HepG2 (cell line): ENCODE measurements at regions not wholly inside any gene's neighbourhood (a gene's known extent, or its start where the extent isn't known, plus 50 kb on each side); places are given as distances from the start of the nearest gene placed in this dataset.

Experiments
- ADNP ChIP-seq: sonication (generic); formaldehyde crosslinking; IDR thresholded peaks from 2 replicates; pipeline ENCODE4 v1.4.0; 2020; ENCODE audit warnings: missing genetic modification reagents
- ARID3A ChIP-seq: IDR thresholded peaks from 2 replicates; pipeline ENCODE4 v1.6.1; 2012; ENCODE audit warnings: low read depth, low read length, improper control_type of control experiment
- ATRX ChIP-seq: sonication (generic); formaldehyde crosslinking; IDR thresholded peaks from 2 replicates; pipeline ENCODE4 v1.4.0; 2020; ENCODE audit warnings: missing genetic modification reagents, borderline replicate concordance
- BRCA1 ChIP-seq: sonication (generic); formaldehyde crosslinking; IDR thresholded peaks from 2 replicates; pipeline ENCODE4 v1.4.0; 2020; ENCODE audit warnings: missing genetic modification reagents
- CEBPG ChIP-seq: IDR thresholded peaks from 2 replicates; pipeline ENCODE4 v1.6.1; 2016
- CSRNP2 ChIP-seq: sonication (generic); formaldehyde crosslinking; conservative IDR thresholded peaks from 2 replicates; pipeline ENCODE4 v1.8.0; 2022; ENCODE audit warnings: low read depth, missing genetic modification reagents
- DNMT1 ChIP-seq: sonication (generic); formaldehyde crosslinking; IDR thresholded peaks from 2 replicates; pipeline ENCODE4 v1.5.1; 2020; ENCODE audit warnings: mild to moderate bottlenecking, missing genetic modification reagents
- GFI1 ChIP-seq: sonication (generic); formaldehyde crosslinking; IDR thresholded peaks from 2 replicates; pipeline ENCODE4 v1.5.0; 2020; ENCODE audit warnings: missing genetic modification reagents, mild to moderate bottlenecking, borderline replicate concordance
- HNRNPH1 ChIP-seq: fragments of 200-400 bp; formaldehyde crosslinking; optimal IDR thresholded peaks from 2 replicates; pipeline ENCODE3; 2017; ENCODE audit warnings: mild to moderate bottlenecking, low read depth, low read length
- IRF2 ChIP-seq: IDR thresholded peaks from 2 replicates; pipeline ENCODE4 v1.6.1; 2018; ENCODE audit warnings: missing genetic modification reagents, missing compliant biosample characterization
- KDM6A ChIP-seq: IDR thresholded peaks from 2 replicates; pipeline ENCODE4 v1.6.1; 2016; ENCODE audit warnings: low read depth
- LRRFIP1 ChIP-seq: sonication (generic); formaldehyde crosslinking; conservative IDR thresholded peaks from 2 replicates; pipeline ENCODE4 v1.4.0; 2020; ENCODE audit warnings: missing genetic modification reagents
- MBD4 ChIP-seq: IDR thresholded peaks from 2 replicates; pipeline ENCODE4 v1.6.1; 2012; ENCODE audit warnings: low read length, inconsistent platforms, borderline replicate concordance
- NR1H2 ChIP-seq: sonication (generic); formaldehyde crosslinking; IDR thresholded peaks from 2 replicates; pipeline ENCODE4 v1.8.1; 2022; ENCODE audit warnings: low read depth, missing genetic modification reagents, borderline replicate concordance
- NR2F1 ChIP-seq, 2 experiments: fragments of 450-650 bp in 1 of 2; formaldehyde crosslinking in 1 of 2; IDR thresholded peaks; 2 replicates each; pipeline versions ENCODE4 v1.5.0 to v1.6.1; 2016 to 2020; ENCODE audit warnings: mild to moderate bottlenecking in 1 of 2, missing compliant biosample characterization in 1 of 2, missing genetic modification reagents in 1 of 2, moderate library complexity in 1 of 2
- RAD51 ChIP-seq: fragments of 450-650 bp; IDR thresholded peaks from 2 replicates; pipeline ENCODE4 v1.6.1; 2016; ENCODE audit warnings: borderline replicate concordance
- RBM39 ChIP-seq: fragments of 200-400 bp; formaldehyde crosslinking; IDR thresholded peaks from one replicate; pipeline ENCODE4 v1.6.1; 2018; ENCODE audit warnings: antibody characterized with exemption, mild to moderate bottlenecking, low read depth, low read length; ENCODE audit not compliant: poor library complexity, severe bottlenecking
- U2AF1 ChIP-seq: fragments of 200-400 bp; formaldehyde crosslinking; optimal IDR thresholded peaks from 2 replicates; pipeline ENCODE3; 2017; ENCODE audit warnings: mild to moderate bottlenecking, low read depth, low read length
- ZC3H13 ChIP-seq: sonication (generic); formaldehyde crosslinking; IDR thresholded peaks from 2 replicates; pipeline ENCODE4 v1.8.1; 2023; ENCODE audit warnings: mild to moderate bottlenecking, missing genetic modification reagents, moderate library complexity
- ZFP36L1 ChIP-seq: sonication (generic); formaldehyde crosslinking; IDR thresholded peaks from 2 replicates; pipeline ENCODE4 v1.8.0; 2022; ENCODE audit warnings: mild to moderate bottlenecking, missing genetic modification reagents, moderate library complexity
- ZFX ChIP-seq: sonication (generic); formaldehyde crosslinking; IDR thresholded peaks from 2 replicates; pipeline ENCODE4 v1.4.0; 2020; ENCODE audit warnings: mild to moderate bottlenecking, low read depth, missing genetic modification reagents, moderate library complexity
- ZNF24 ChIP-seq: fragments of 450-650 bp; IDR thresholded peaks from 2 replicates; pipeline ENCODE4 v1.6.1; 2017; ENCODE audit warnings: antibody characterized with exemption, mild to moderate bottlenecking
- ZNF274 ChIP-seq: sonication (generic); formaldehyde crosslinking; IDR thresholded peaks from 2 replicates; pipeline ENCODE4 v1.5.1; 2020; ENCODE audit warnings: mild to moderate bottlenecking, missing genetic modification reagents
- ZNF629 ChIP-seq: sonication (generic); formaldehyde crosslinking; conservative IDR thresholded peaks from 2 replicates; pipeline ENCODE4 v1.5.0; 2020; ENCODE audit warnings: missing genetic modification reagents
- ZNF704 ChIP-seq: sonication (generic); formaldehyde crosslinking; IDR thresholded peaks from 2 replicates; pipeline ENCODE4 v1.8.1; 2023; ENCODE audit warnings: mild to moderate bottlenecking, inconsistent platforms, moderate library complexity, missing genetic modification reagents, borderline replicate concordance
- ZNF782 ChIP-seq: sonication (generic); formaldehyde crosslinking; IDR thresholded peaks from 2 replicates; pipeline ENCODE4 v1.4.0; 2020; ENCODE audit warnings: missing genetic modification reagents, mild to moderate bottlenecking, borderline replicate concordance
- ZNF792 ChIP-seq: IDR thresholded peaks from 2 replicates; pipeline ENCODE4 v1.6.1; 2016

GRCh38 chr3:147184794-147185193 lies 221.5 kb downstream of the ZIC4 start (continued):
- TF ChIP-seq ZNF782 (no peak), ZNF629 (CRISPR knock-in tag) (0 out of 2 replicates have a peak, but pooled peaks have one; percentile 5), MBD4 (no peak), NR2F1 (CRISPR knock-in tag; IDR thresholded peaks at IDR 0.05) (peak; percentile 89 to 93), ATRX (CRISPR knock-in tag) (no peak), ZNF24 (no peak), DNMT1 (CRISPR knock-in tag) (no peak), RBM39 (no peak), ZNF704 (no peak), ZNF274 (CRISPR knock-in tag) (no peak), IRF2 (CRISPR knock-in tag) (peak; percentile 71), LRRFIP1 (CRISPR knock-in tag) (no peak), U2AF1 (no peak), CSRNP2 (CRISPR knock-in tag) (no peak), BRCA1 (CRISPR knock-in tag) (no peak), GFI1 (CRISPR knock-in tag) (peak; percentile 86; the same call in 1 of the 2 replicates), ADNP (CRISPR knock-in tag) (no peak), ZFP36L1 (peak; percentile 54; the same call in 1 of the 2 replicates), RAD51 (no peak), ZNF792 (CRISPR knock-in tag) (peak; percentile 41; the same call in 1 of the 2 replicates), KDM6A (CRISPR knock-in tag) (peak; percentile 93), HNRNPH1 (no peak), ARID3A (0 out of 2 replicates have a peak, but pooled peaks have one; percentile 25), CEBPG (CRISPR knock-in tag) (peak; percentile 60; the same call in 1 of the 2 replicates), NR1H2 (CRISPR knock-in tag) (no peak), ZFX (no peak; the same call in 1 of the 2 replicates), ZC3H13 (CRISPR knock-in tag) (no peak)
